ENCODE measurements at regions not wholly inside any gene's neighbourhood (a gene's known extent, or its start where the extent isn't known, plus 50 kb on each side); places are given as distances from the start of the nearest gene placed in this dataset.

- TF ChIP-seq EZH2 (IDR thresholded peaks at IDR 0.05; ENCODE audit: insufficient read depth, low read length): no peak
- TF ChIP-seq, protein P1, sequence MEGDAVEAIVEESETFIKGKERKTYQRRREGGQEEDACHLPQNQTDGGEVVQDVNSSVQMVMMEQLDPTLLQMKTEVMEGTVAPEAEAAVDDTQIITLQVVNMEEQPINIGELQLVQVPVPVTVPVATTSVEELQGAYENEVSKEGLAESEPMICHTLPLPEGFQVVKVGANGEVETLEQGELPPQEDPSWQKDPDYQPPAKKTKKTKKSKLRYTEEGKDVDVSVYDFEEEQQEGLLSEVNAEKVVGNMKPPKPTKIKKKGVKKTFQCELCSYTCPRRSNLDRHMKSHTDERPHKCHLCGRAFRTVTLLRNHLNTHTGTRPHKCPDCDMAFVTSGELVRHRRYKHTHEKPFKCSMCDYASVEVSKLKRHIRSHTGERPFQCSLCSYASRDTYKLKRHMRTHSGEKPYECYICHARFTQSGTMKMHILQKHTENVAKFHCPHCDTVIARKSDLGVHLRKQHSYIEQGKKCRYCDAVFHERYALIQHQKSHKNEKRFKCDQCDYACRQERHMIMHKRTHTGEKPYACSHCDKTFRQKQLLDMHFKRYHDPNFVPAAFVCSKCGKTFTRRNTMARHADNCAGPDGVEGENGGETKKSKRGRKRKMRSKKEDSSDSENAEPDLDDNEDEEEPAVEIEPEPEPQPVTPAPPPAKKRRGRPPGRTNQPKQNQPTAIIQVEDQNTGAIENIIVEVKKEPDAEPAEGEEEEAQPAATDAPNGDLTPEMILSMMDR (IDR thresholded peaks at IDR 0.05; ENCODE audit: insufficient read depth, low read depth, low read length): no peak
These were observed 62.9 kb upstream of the CAMK2D start for GRCh38 chr4:113824396-113824795.
